Glutamatergic neuron (in vitro differentiated cells): ENCODE measurements at regions not wholly inside any gene's neighbourhood (a gene's known extent, or its start where the extent isn't known, plus 50 kb on each side); places are given as distances from the start of the nearest gene placed in this dataset.
"Not testable (repeated sequence)": the region's sequence is repeated elsewhere in the genome, so short reads cannot be mapped to it uniquely, and the experiment has no call there.

Experiments
- DNase-seq: peaks from one replicate; pipeline ENCODE4 v3.0.0; 2022
- H3K27ac Mint-ChIP-seq: one replicate; pipeline ENCODE4 v1.8.0; 2020; ENCODE audit warnings: mild to moderate bottlenecking, mixed read lengths, inconsistent platforms; ENCODE audit not compliant: unreplicated experiment
- H3K27me3 Mint-ChIP-seq: one replicate; pipeline ENCODE4 v1.8.0; 2020; ENCODE audit warnings: mild to moderate bottlenecking, moderate library complexity, mixed read lengths, inconsistent platforms; ENCODE audit not compliant: unreplicated experiment
- H3K36me3 Mint-ChIP-seq: one replicate; pipeline ENCODE4 v1.8.0; 2020; ENCODE audit warnings: mild to moderate bottlenecking, mixed read lengths, inconsistent platforms; ENCODE audit not compliant: unreplicated experiment
- H3K4me1 Mint-ChIP-seq: one replicate; pipeline ENCODE4 v1.8.0; 2020; ENCODE audit warnings: mild to moderate bottlenecking, low read depth, mixed read lengths, inconsistent platforms; ENCODE audit not compliant: unreplicated experiment
- H3K4me3 Mint-ChIP-seq: one replicate; pipeline ENCODE4 v1.8.0; 2020; ENCODE audit warnings: mild to moderate bottlenecking, mixed read lengths, inconsistent platforms; ENCODE audit not compliant: unreplicated experiment
- H3K9me3 Mint-ChIP-seq: one replicate; pipeline ENCODE4 v1.8.0; 2020; ENCODE audit warnings: mild to moderate bottlenecking, moderate library complexity, mixed read lengths, inconsistent platforms; ENCODE audit not compliant: unreplicated experiment
- TF ChIP-seq, protein P1 (sequence below): fragments of 200-600 bp; sonication (generic); IDR thresholded peaks from one replicate; pipeline ENCODE4 v1.5.0; 2021; ENCODE audit not compliant: partially characterized antibody, unreplicated experiment

DNA sequence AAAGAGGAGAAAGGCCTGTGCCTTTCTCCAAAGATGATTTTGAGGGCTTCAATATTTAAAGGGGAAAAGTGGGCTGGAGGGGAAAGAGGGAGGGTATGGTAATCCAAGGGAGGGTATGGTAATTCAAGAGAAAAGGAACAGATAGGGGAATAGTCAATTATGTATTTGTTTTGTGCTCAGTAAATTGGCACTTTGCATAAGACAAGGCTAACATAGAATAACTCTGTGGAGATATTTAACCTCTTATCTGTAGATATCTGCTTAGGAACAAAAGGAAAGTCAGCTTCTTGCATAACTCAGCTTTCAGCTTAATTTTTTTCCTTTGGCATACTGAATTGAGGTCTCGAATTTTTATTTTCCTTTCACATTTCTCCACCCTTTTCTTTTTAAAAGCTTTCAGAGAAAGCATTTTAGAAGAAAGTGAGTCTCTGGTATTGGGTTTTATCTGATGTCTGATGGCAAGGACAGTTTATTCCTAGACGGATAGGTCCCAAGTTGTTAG is 119.9 kb upstream of the F3 start:
- H3K27ac Mint-ChIP-seq, result no peak overlapping the region
- H3K27me3 Mint-ChIP-seq, result no peaks in the 10 kb centered on the region
- no peak overlapping the region for H3K4me3 Mint-ChIP-seq
- no peaks in the 10 kb centered on the region for H3K36me3 Mint-ChIP-seq
- TF ChIP-seq, protein P1, sequence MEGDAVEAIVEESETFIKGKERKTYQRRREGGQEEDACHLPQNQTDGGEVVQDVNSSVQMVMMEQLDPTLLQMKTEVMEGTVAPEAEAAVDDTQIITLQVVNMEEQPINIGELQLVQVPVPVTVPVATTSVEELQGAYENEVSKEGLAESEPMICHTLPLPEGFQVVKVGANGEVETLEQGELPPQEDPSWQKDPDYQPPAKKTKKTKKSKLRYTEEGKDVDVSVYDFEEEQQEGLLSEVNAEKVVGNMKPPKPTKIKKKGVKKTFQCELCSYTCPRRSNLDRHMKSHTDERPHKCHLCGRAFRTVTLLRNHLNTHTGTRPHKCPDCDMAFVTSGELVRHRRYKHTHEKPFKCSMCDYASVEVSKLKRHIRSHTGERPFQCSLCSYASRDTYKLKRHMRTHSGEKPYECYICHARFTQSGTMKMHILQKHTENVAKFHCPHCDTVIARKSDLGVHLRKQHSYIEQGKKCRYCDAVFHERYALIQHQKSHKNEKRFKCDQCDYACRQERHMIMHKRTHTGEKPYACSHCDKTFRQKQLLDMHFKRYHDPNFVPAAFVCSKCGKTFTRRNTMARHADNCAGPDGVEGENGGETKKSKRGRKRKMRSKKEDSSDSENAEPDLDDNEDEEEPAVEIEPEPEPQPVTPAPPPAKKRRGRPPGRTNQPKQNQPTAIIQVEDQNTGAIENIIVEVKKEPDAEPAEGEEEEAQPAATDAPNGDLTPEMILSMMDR, result no peak
- DNase-seq, result no peak
- H3K9me3 Mint-ChIP-seq, result peaks cover 2% of the 10 kb centered on the region
- peaks cover 16% of the 10 kb centered on the region for H3K4me1 Mint-ChIP-seq

DNA sequence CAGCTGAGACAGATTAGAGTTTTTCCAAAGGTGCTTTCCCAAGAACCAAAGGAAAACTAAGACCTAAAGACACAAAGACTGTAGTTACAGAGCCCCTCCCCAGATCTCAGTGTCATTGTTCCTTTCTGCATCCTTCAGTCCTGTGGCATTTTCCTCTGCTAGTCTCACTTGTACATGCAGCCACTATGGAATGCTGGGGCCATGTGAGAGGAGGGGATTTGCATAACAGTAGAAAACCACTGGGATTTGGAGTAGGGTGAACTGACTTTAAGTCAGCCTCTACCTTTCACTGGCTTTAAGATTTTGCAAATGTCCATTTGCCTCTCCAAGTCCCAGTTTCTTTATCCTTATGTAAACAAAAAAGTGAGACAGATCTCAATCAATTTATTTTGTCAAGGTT is 119.4 kb upstream of the F3 start:
- Mint-ChIP-seq H3K27ac (no peak overlapping the region), H3K9me3 (peaks cover 2% of the 10 kb centered on the region), H3K36me3 (no peaks in the 10 kb centered on the region), H3K4me1 (peaks cover 16% of the 10 kb centered on the region), H3K4me3 (no peak overlapping the region), H3K27me3 (no peaks in the 10 kb centered on the region)
- DNase-seq, result no peak
- TF ChIP-seq, protein P1, result no peak

DNA sequence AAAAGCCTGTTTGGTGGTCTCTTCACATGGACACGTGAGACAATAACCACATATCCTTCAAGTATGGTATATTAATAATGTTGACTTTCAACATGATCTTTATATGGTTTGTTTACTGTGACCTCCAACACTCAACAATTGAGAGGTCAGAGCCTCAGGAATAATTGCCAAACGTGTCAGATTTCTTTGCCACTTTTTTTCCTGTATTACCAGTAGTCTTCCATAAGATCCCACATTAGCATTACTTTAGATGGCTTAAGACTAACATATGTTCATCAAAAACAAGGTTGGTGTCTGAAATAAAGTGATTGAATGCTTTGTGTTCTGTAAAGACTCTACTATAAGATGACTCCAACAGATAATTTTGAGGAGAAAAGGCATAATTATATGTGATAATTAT is 118.7 kb upstream of the F3 start:
- TF ChIP-seq, protein P1, result no peak
- Mint-ChIP-seq H3K27ac (no peak overlapping the region), H3K9me3 (peaks cover 2% of the 10 kb centered on the region), H3K36me3 (no peaks in the 10 kb centered on the region), H3K4me3 (no peak overlapping the region), H3K4me1 (peaks cover 16% of the 10 kb centered on the region), H3K27me3 (peaks cover 2% of the 10 kb centered on the region)
- DNase-seq, result no peak

DNA sequence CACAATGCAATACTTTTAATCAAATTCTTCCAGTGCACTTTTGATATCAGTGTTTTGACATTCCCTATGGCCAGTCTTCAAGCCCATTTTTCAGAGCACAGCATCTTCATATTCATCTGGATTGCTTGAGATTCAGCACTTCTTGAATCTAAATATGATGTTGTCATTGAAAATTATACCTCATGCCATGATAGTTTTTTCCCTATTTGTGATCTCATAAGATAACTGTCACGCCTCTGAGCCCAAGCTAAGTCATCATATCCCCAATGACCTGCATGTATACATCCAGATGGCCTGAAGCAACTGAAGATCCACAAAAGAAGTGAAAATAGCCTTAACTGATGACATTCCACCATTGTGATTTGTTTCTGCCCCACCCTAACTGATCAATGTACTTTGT is 117.6 kb upstream of the F3 start:
- not testable (repeated sequence) for H3K4me3 Mint-ChIP-seq, H3K9me3 Mint-ChIP-seq, H3K27ac Mint-ChIP-seq, H3K36me3 Mint-ChIP-seq, DNase-seq, H3K27me3 Mint-ChIP-seq
- H3K4me1 Mint-ChIP-seq, result peaks cover 16% of the 10 kb centered on the region

DNA sequence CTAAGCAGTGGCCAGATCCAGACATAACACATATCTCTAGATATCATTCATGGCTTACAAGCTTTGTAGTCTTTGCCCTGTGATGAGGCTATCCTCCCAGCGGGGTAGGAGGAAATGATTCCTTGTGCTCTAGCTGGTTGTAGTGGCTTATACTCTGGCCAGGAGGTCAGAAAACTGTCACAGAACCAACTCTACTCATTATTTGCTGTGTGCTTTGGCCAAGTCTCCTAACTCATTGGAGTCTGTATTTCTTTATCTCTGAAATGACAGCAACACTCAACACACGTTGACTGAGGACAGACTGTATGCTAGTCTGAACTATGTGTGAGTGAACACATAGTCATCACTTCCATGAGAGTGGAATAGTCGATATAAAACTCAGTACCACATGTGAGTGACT is 116.7 kb upstream of the F3 start:
- Mint-ChIP-seq H3K27me3 (peaks cover 6% of the 10 kb centered on the region), H3K4me1 (peaks cover 16% of the 10 kb centered on the region), H3K36me3 (no peaks in the 10 kb centered on the region), H3K27ac (no peak overlapping the region), H3K9me3 (peaks cover 2% of the 10 kb centered on the region), H3K4me3 (no peak overlapping the region)
- TF ChIP-seq, protein P1, result no peak
- no peak for DNase-seq

DNA sequence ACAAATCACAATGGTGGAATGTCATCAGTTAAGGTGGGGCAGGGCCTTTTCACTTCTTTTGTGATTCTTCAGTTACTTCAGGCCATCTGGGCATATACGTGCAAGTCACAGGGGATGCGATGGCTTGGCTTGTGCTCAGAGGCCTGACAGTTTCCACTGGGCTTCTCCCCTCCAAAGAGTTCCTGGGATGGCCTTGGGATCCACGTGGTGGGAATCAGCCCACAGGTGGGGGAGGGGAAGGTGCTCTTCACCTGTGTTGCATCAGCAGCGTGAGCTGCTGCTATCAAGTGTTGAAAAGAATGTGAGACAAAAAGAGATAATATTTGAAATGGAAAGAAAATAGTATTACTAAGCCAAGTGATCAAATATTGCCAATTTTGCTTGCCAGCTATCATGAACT is 116.2 kb upstream of the F3 start:
- H3K9me3 Mint-ChIP-seq, DNase-seq, H3K36me3 Mint-ChIP-seq, H3K27me3 Mint-ChIP-seq, H3K4me3 Mint-ChIP-seq, H3K27ac Mint-ChIP-seq: not testable (repeated sequence)
- peaks cover 16% of the 10 kb centered on the region for H3K4me1 Mint-ChIP-seq
